Upper lobe of right lung (tissue), 1 donor: ENCODE measurements at regions not wholly inside any gene's neighbourhood (a gene's known extent, or its start where the extent isn't known, plus 50 kb on each side); places are given as distances from the start of the nearest gene placed in this dataset.

Source experiments
- ATAC-seq: fragments of 200-7000 bp; cut with Tn5 transposase; one replicate; pipeline ENCODE4 v1.9.1; 2020; ENCODE audit warnings: mild to moderate bottlenecking, moderate library complexity
- DNase-seq: peaks from one replicate; pipeline ENCODE4 v3.0.0-alpha.2; 2020
- H3K27ac ChIP-seq: fragments of 200-600 bp; one replicate; pipeline ENCODE4 v1.8.0; 2022
- H3K27me3 ChIP-seq: fragments of 200-600 bp; one replicate; pipeline ENCODE4 v1.8.0; 2022; ENCODE audit warnings: mild to moderate bottlenecking
- H3K36me3 ChIP-seq: fragments of 200-600 bp; one replicate; pipeline ENCODE4 v1.8.0; 2022
- H3K4me1 ChIP-seq: fragments of 200-600 bp; one replicate; pipeline ENCODE4 v1.8.0; 2022
- H3K4me3 ChIP-seq: fragments of 200-600 bp; one replicate; pipeline ENCODE4 v1.8.0; 2022; ENCODE audit warnings: mild to moderate bottlenecking
- H3K9me3 ChIP-seq: fragments of 200-600 bp; one replicate; pipeline ENCODE4 v1.8.0; 2022
- CTCF ChIP-seq: fragments of 200-600 bp; IDR thresholded peaks from one replicate; pipeline ENCODE4 v1.8.0; 2022; ENCODE audit warnings: antibody characterized with exemption
- intact Hi-C: fragments of 100-400 bp; cut with DNase I; formaldehyde crosslinking; loops from one replicate; pipeline ENCODE4 v1.11.0; 2022
- donor health status: DM: no; HTN: yes; CAD: no; lungs with severe emphysema.

DNA sequence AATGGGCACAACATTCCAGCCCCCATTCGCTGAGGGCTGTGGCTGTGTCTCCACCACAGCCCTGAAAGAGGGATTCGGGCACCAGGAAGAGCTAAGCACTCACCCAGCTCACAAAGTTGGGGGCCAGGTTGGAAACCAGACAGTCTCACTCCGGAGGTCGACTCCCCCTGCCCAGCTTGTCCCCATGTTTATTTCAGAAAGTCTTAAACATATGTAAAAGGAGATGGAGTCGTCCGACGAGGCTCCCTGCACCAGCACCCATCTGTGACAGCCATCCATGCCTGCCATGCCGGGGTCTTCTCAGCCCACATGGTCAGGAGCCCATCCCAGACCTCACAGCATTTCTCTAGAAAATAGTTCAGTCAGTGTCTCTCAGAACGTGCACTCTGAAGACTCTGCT is 63.6 kb upstream of the STX16 start:
- no peak for ATAC-seq
- H3K4me1 ChIP-seq = no peaks in the 10 kb centered on the region
- no peak for TF ChIP-seq CTCF
- intact Hi-C loops = no loop called here
- H3K4me3 ChIP-seq = no peak overlapping the region
- no peaks in the 10 kb centered on the region for H3K36me3 ChIP-seq
- no peak for DNase-seq
- no peaks in the 10 kb centered on the region for H3K9me3 ChIP-seq
- H3K27me3 ChIP-seq = peaks cover 6% of the 10 kb centered on the region
- H3K27ac ChIP-seq = no peak overlapping the region

DNA sequence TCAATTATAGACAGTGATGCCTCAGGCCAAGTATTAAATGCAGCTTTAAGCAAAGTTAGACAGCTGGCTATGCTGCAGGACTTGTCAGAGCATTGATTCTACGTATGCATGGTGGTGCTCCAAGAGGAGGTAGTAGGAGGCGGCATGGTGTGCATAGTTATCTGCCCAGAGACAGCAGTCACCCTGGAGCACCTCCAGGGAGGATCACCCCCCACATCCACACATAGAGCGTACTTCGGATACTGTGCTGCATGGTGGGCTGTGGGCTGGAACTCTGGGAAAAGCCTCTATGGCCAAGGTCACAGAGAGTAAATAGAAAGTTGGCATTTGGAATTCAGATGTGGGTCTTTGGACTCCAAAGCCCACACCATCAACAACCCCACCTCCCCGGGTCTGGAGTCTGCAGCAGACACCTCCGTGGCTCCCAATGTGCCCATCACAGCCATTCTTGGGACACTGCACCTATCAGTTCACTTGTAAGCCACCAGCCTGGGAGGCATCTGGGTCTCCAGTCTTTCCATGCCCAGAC is 64.5 kb upstream of the STX16 start:
- Histone ChIP-seq H3K27ac (no peak overlapping the region), H3K9me3 (no peaks in the 10 kb centered on the region), H3K27me3 (peaks cover 5% of the 10 kb centered on the region), H3K4me3 (no peak overlapping the region), H3K4me1 (no peaks in the 10 kb centered on the region), H3K36me3 (no peaks in the 10 kb centered on the region)
- no peak for TF ChIP-seq CTCF
- intact Hi-C loops = no loop called here
- no peak for ATAC-seq
- no peak for DNase-seq

GRCh38 chr20:58585753-58586540 is 65.1 kb upstream of the STX16 start:
- no peak for ATAC-seq
- H3K36me3 ChIP-seq = no peaks in the 10 kb centered on the region
- H3K4me3 ChIP-seq = no peak overlapping the region
- H3K9me3 ChIP-seq = no peaks in the 10 kb centered on the region
- H3K27me3 ChIP-seq = peaks cover 5% of the 10 kb centered on the region
- H3K27ac ChIP-seq = no peak overlapping the region
- intact Hi-C loops = no loop called here
- no peaks in the 10 kb centered on the region for H3K4me1 ChIP-seq
- DNase-seq = no peak
- TF ChIP-seq CTCF = no peak

- intact Hi-C loops = no loop called here
- Histone ChIP-seq H3K9me3 (no peaks in the 10 kb centered on the region), H3K36me3 (no peaks in the 10 kb centered on the region), H3K4me3 (no peak overlapping the region), H3K4me1 (no peaks in the 10 kb centered on the region), H3K27ac (no peak overlapping the region), H3K27me3 (peaks cover 5% of the 10 kb centered on the region)
- ATAC-seq (no peak), DNase-seq (no peak)
- no peak for TF ChIP-seq CTCF
Observed at GRCh38 chr20:58584881-58585752, 66.0 kb upstream of the STX16 start.

- Histone ChIP-seq H3K36me3 (no peaks in the 10 kb centered on the region), H3K27ac (no peak overlapping the region), H3K4me1 (no peaks in the 10 kb centered on the region), H3K4me3 (no peak overlapping the region), H3K27me3 (peaks cover 5% of the 10 kb centered on the region), H3K9me3 (no peaks in the 10 kb centered on the region)
- DNase-seq (no peak), ATAC-seq (no peak)
- intact Hi-C loops = no loop called here
- no peak for TF ChIP-seq CTCF
Observed at GRCh38 chr20:58584051-58584824, 66.8 kb upstream of the STX16 start.
